ENCODE measurements at regions not wholly inside any gene's neighbourhood (a gene's known extent, or its start where the extent isn't known, plus 50 kb on each side); places are given as distances from the start of the nearest gene placed in this dataset.

DNA sequence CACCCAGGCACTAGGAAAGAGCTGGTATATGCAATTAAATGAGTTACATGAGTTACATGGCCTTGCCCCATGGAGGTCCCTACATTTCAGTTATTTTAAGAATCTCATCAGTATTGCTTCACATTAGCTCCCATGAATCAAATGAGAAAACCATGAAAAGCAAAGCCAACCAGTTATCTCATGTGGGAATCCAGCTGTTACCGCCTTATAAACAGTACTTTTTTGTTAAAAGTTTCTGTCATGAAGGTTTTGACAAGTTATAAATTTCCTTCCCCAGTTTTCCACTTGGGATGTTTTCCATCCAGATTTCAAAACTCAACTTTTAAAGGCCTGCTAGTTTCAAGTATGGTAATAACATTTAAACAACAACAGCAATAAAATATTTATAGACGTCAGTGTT is 544.8 kb downstream of the NUF2 start:
- TF ChIP-seq, protein P1, sequence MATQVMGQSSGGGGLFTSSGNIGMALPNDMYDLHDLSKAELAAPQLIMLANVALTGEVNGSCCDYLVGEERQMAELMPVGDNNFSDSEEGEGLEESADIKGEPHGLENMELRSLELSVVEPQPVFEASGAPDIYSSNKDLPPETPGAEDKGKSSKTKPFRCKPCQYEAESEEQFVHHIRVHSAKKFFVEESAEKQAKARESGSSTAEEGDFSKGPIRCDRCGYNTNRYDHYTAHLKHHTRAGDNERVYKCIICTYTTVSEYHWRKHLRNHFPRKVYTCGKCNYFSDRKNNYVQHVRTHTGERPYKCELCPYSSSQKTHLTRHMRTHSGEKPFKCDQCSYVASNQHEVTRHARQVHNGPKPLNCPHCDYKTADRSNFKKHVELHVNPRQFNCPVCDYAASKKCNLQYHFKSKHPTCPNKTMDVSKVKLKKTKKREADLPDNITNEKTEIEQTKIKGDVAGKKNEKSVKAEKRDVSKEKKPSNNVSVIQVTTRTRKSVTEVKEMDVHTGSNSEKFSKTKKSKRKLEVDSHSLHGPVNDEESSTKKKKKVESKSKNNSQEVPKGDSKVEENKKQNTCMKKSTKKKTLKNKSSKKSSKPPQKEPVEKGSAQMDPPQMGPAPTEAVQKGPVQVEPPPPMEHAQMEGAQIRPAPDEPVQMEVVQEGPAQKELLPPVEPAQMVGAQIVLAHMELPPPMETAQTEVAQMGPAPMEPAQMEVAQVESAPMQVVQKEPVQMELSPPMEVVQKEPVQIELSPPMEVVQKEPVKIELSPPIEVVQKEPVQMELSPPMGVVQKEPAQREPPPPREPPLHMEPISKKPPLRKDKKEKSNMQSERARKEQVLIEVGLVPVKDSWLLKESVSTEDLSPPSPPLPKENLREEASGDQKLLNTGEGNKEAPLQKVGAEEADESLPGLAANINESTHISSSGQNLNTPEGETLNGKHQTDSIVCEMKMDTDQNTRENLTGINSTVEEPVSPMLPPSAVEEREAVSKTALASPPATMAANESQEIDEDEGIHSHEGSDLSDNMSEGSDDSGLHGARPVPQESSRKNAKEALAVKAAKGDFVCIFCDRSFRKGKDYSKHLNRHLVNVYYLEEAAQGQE (IDR thresholded peaks at IDR 0.05; ENCODE audit: insufficient read depth in 1 of 2, low read depth in 2 of 2, low read length in 1 of 2) = no peak
- TF ChIP-seq SIN3A (IDR thresholded peaks at IDR 0.05; ENCODE audit: borderline replicate concordance, insufficient read depth, low read depth, low read length) (no peak), POLR2AphosphoS5 (IDR thresholded peaks at IDR 0.05; ENCODE audit: low read depth, low read length) (no peak), TCF7L2 (IDR thresholded peaks at IDR 0.05; ENCODE audit: low read depth, low read length) (no peak)
- TF ChIP-seq, protein P2, sequence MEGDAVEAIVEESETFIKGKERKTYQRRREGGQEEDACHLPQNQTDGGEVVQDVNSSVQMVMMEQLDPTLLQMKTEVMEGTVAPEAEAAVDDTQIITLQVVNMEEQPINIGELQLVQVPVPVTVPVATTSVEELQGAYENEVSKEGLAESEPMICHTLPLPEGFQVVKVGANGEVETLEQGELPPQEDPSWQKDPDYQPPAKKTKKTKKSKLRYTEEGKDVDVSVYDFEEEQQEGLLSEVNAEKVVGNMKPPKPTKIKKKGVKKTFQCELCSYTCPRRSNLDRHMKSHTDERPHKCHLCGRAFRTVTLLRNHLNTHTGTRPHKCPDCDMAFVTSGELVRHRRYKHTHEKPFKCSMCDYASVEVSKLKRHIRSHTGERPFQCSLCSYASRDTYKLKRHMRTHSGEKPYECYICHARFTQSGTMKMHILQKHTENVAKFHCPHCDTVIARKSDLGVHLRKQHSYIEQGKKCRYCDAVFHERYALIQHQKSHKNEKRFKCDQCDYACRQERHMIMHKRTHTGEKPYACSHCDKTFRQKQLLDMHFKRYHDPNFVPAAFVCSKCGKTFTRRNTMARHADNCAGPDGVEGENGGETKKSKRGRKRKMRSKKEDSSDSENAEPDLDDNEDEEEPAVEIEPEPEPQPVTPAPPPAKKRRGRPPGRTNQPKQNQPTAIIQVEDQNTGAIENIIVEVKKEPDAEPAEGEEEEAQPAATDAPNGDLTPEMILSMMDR (IDR thresholded peaks at IDR 0.05) = no peak
- intact Hi-C loops (cut with micrococcal nuclease; ENCODE audit: unreplicated experiment) = no loop called here
- POLR2A ChIA-PET = no interaction called here
- H3K27me3 ChIP-seq (ENCODE audit: control insufficient read depth, insufficient read depth, low read length) = no peaks in the 10 kb centered on the region
- H3K27ac ChIP-seq (ENCODE audit: low read length) = no peak overlapping the region
- H3K36me3 ChIP-seq (ENCODE audit: control insufficient read depth, insufficient read depth, low read length) = no peaks in the 10 kb centered on the region
- in situ Hi-C loops (cut with HindIII; ENCODE audit: low pct_unique_long_range_greater_than_20kb, low sequenced_read_pairs) = no loop called here
- BruUV-seq (replicated peaks) = no TSS peak
- DNase-seq (ENCODE audit: low read depth, low spot score) (no peak), ATAC-seq (no peak)
- H3K4me1 ChIP-seq (ENCODE audit: control insufficient read depth, insufficient read depth, low read length) = no peaks in the 10 kb centered on the region
- no peaks in the 10 kb centered on the region for H3K9me3 ChIP-seq (ENCODE audit: control insufficient read depth, insufficient read depth, low read depth, low read length)
- H3K4me3 ChIP-seq (ENCODE audit: low read depth in 2 of 2, low read length in 2 of 2) = no peak overlapping the region
- CTCF ChIA-PET = no interaction called here

DNA sequence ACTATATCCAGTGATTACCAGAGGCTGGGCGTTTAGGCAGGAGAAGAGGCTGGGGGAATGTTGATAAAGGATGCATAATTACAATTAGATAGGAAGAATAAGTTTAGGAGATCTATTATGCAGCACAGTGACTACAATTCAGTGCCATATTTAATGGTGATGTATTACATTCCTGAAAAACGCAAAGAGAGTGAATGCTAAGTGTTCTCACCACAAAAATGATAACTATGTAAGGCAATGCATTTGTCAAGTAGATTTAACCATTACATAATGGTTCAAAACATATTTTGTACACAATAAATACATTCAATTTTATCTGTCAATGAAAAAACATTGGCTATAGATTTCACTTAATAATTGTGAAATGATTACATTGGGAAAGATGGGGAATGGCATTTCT is 548.9 kb downstream of the NUF2 start:
- intact Hi-C loops (cut with micrococcal nuclease; ENCODE audit: unreplicated experiment) = no loop called here

More for the DNA sequence above, 548.9 kb downstream of the NUF2 start:
- no peaks in the 10 kb centered on the region for H3K27me3 ChIP-seq (ENCODE audit: control insufficient read depth, insufficient read depth, low read length)
- CTCF ChIA-PET = no interaction called here
- no peaks in the 10 kb centered on the region for H3K9me3 ChIP-seq (ENCODE audit: control insufficient read depth, insufficient read depth, low read depth, low read length)
- no peak overlapping the region for H3K27ac ChIP-seq (ENCODE audit: low read length)
- no TSS peak for BruUV-seq (replicated peaks)
- ATAC-seq (no peak), DNase-seq (ENCODE audit: low read depth, low spot score) (no peak)
- H3K36me3 ChIP-seq (ENCODE audit: control insufficient read depth, insufficient read depth, low read length) = no peaks in the 10 kb centered on the region
- TF ChIP-seq POLR2AphosphoS5 (IDR thresholded peaks at IDR 0.05; ENCODE audit: low read depth, low read length) = no peak
- no peak for TF ChIP-seq TCF7L2 (IDR thresholded peaks at IDR 0.05; ENCODE audit: low read depth, low read length)
- TF ChIP-seq, protein P1 (IDR thresholded peaks at IDR 0.05; ENCODE audit: insufficient read depth in 1 of 2, low read depth in 2 of 2, low read length in 1 of 2) = no peak
- TF ChIP-seq, protein P2 (IDR thresholded peaks at IDR 0.05) = no peak
- TF ChIP-seq SIN3A (IDR thresholded peaks at IDR 0.05; ENCODE audit: borderline replicate concordance, insufficient read depth, low read depth, low read length) = no peak
- H3K4me3 ChIP-seq (ENCODE audit: low read depth in 2 of 2, low read length in 2 of 2) = no peak overlapping the region
- POLR2A ChIA-PET = no interaction called here
- no peaks in the 10 kb centered on the region for H3K4me1 ChIP-seq (ENCODE audit: control insufficient read depth, insufficient read depth, low read length)
- in situ Hi-C loops (cut with HindIII; ENCODE audit: low pct_unique_long_range_greater_than_20kb, low sequenced_read_pairs) = no loop called here
